Subcutaneous abdominal adipose tissue (tissue), 5 donors: ENCODE measurements at regions not wholly inside any gene's neighbourhood (a gene's known extent, or its start where the extent isn't known, plus 50 kb on each side); places are given as distances from the start of the nearest gene placed in this dataset.

Experiments used
- H3K27ac ChIP-seq: one replicate; pipeline ENCODE4 v1.7.0; 2013; ENCODE audit warnings: low read depth, mild to moderate bottlenecking, inconsistent platforms, low read length, moderate library complexity
- H3K27me3 ChIP-seq, 5 donors: one replicate each; pipeline ENCODE4 v1.7.0; 2013; ENCODE audit warnings: low read length in 5 of 5, inconsistent platforms in 1 of 5; ENCODE audit not compliant: control insufficient read depth in 5 of 5, insufficient read depth in 4 of 5
- H3K36me3 ChIP-seq, 5 donors: one replicate each; pipeline ENCODE4 v1.7.0; 2013; ENCODE audit warnings: low read length in 5 of 5; ENCODE audit not compliant: control insufficient read depth in 5 of 5, insufficient read depth in 5 of 5
- H3K4me1 ChIP-seq, 5 donors: one replicate each; pipeline ENCODE4 v1.7.0; 2013; ENCODE audit warnings: low read length in 5 of 5, mild to moderate bottlenecking in 3 of 5, moderate library complexity in 1 of 5; ENCODE audit not compliant: control insufficient read depth in 5 of 5, insufficient read depth in 5 of 5
- H3K4me3 ChIP-seq, 5 donors: one replicate each; pipeline ENCODE4 v1.7.0; 2013; ENCODE audit warnings: low read length in 5 of 5, low read depth in 1 of 5
- H3K9ac ChIP-seq, 5 donors: one replicate each; pipeline ENCODE4 v1.7.0; 2013; ENCODE audit warnings: low read length in 5 of 5, mild to moderate bottlenecking in 4 of 5, moderate library complexity in 3 of 5
- H3K9me3 ChIP-seq, 5 donors: one replicate each; pipeline ENCODE4 v1.7.0; 2013; ENCODE audit warnings: low read length in 5 of 5; ENCODE audit not compliant: control insufficient read depth in 5 of 5
- donor health status: healthy.
- donor health status: healthy.
- donor health status: healthy.
- donor health status: healthy.
- donor health status: healthy.

DNA sequence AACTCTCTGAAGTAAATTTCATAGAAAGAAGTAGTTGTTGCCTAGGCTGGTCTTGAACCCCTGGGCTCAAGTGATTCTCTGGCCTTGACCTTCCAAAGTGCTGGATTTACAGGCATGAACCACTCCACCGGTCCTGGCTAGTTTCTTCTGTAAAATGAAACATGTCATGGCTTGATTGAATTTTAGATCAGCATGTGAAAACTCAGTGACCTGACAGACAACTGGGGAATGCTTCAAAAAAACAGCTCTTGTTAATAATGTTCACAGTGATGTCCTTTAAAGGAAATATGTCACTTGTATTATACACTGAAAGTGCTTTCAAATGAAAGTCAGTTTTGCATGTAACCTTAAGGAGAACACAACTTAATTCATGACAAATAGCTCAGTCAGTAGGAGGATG, 118.2 kb downstream of the KLF5 start:
- Histone ChIP-seq H3K9me3 (no peaks in the 10 kb centered on the region), H3K9ac (no peak overlapping the region), H3K4me1 (no peaks in the 10 kb centered on the region), H3K36me3 (no peaks in the 10 kb centered on the region), H3K27me3 (no peaks in the 10 kb centered on the region), H3K27ac (no peak overlapping the region), H3K4me3 (no peak overlapping the region)

DNA sequence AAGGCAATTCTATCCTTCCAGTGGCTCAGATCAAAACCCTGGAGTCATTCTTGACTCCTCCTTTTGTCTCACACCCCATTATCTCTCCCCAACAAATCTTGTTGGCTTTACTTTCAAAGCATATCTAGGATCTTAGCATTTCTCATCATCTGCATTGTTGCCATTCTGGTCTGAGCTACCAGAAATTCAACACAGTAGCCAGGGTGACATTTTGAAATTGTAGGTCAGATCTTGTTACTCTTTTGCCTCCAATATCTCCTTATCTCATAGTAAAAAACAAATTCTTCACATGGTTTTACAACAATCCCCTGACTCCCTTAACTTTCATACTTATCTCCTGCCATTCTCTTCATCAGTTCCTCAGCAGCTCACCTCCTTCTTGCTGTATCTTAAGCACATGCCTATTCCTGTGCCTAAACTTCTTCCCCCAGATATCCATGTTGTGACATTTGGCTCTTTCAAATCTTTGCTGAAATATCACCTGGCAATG, 115.8 kb downstream of the KLF5 start:
- Histone ChIP-seq H3K27me3 (no peaks in the 10 kb centered on the region), H3K4me3 (no peak overlapping the region), H3K4me1 (no peaks in the 10 kb centered on the region), H3K27ac (no peak overlapping the region), H3K36me3 (no peaks in the 10 kb centered on the region), H3K9me3 (no peaks in the 10 kb centered on the region), H3K9ac (no peak overlapping the region)

DNA sequence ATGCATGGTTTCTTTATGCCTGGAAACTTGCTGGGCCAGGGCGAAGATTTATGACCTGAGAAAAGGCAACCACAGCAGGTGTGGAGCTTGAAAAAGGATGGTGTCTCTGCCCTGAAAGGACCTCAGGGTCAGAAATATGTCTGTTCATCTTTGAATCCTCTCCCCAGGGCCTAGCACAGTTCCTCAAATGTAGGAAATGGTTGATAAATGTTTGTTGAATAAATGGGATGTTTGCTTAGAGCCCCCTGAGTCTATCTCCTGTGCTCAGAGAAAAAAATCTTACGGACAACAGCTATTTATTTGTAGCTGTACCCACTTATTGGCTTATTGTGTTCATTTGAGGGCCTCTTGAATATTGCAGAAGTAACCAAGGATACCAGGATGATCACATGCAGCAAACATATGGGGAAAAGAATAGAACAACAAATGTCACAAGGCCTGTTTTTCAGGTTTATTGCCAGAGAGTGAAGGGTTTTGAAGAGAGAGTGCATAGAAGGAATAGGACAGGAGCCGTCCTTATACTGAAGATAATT, 114.5 kb downstream of the KLF5 start:
- H3K4me3 ChIP-seq = no peak overlapping the region
- H3K9ac ChIP-seq = no peak overlapping the region
- no peaks in the 10 kb centered on the region for H3K9me3 ChIP-seq
- H3K4me1 ChIP-seq = no peaks in the 10 kb centered on the region
- H3K27ac ChIP-seq = no peak overlapping the region
- H3K36me3 ChIP-seq = no peaks in the 10 kb centered on the region
- no peaks in the 10 kb centered on the region for H3K27me3 ChIP-seq

DNA sequence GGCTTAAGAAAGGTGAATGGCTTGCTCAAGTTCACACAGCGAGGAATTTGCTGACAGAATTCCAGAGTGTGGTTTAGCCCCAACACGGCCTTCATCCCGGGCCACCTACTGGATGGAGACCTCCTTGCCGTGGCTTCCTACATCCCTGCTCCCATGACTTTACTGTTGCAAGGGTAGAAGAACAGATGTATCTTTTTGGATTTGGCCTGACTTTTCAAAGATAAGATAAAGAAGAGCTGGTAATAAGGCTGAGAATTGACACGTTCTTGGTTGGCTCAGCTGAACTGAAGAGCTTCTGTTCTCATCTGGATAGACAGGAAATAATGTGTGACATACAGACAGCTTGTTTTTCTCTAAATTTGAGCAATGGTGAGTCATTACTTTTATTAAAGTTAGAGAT, 113.1 kb downstream of the KLF5 start:
- H3K27me3 ChIP-seq = no peaks in the 10 kb centered on the region
- H3K27ac ChIP-seq = no peak overlapping the region

DNA sequence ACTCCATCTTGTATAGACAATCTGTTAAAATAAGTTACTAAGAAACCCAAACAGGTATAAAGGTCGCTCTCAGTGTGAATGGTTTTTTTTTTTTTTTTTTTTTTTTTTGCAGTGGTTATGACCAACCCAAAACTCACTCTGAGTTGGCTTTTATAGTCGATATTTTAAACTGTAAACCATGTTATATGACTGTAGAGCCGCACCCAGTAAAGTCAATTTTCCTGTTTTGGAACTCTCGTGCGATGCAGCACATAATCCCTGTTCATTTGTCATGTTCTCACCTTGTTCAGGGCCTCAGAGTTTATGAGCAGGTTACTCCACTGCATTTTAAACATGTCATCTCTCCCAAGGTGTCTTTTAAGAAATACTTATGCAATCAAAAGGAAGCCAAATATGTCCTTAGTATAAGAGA, 112.5 kb downstream of the KLF5 start:
- no peak overlapping the region for H3K27ac ChIP-seq

More for the DNA sequence above, 113.1 kb downstream of the KLF5 start:
- no peaks in the 10 kb centered on the region for H3K9me3 ChIP-seq
- no peak overlapping the region for H3K4me3 ChIP-seq
- H3K4me1 ChIP-seq = no peaks in the 10 kb centered on the region
- H3K9ac ChIP-seq = no peak overlapping the region
- no peaks in the 10 kb centered on the region for H3K36me3 ChIP-seq

DNA sequence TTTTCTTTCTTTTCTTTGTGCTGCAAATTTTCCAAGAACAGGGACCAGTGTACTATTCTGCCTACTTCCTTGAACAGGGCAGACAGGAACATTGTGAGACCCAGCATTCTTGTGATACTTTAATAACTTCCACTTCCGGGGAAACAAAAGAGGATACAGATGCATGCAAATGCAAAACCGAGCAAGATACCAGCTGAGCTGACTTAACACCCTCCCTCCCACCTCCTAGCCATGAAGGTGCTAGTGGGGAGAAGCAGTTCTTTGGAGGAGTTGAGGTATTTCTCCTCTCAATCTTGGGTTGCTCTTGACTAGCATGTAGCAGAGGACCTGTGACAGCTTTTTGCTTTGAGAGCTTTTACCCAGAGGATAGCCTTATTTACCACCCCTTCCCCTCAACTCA, 111.2 kb downstream of the KLF5 start:
- Histone ChIP-seq H3K9me3 (no peaks in the 10 kb centered on the region), H3K27ac (no peak overlapping the region), H3K9ac (no peak overlapping the region), H3K27me3 (no peaks in the 10 kb centered on the region), H3K4me1 (no peaks in the 10 kb centered on the region), H3K4me3 (no peak overlapping the region), H3K36me3 (no peaks in the 10 kb centered on the region)

More for the DNA sequence above, 112.5 kb downstream of the KLF5 start:
- no peak overlapping the region for H3K4me3 ChIP-seq
- no peaks in the 10 kb centered on the region for H3K4me1 ChIP-seq
- no peaks in the 10 kb centered on the region for H3K9me3 ChIP-seq
- H3K27me3 ChIP-seq = no peaks in the 10 kb centered on the region
- H3K36me3 ChIP-seq = no peaks in the 10 kb centered on the region
- no peak overlapping the region for H3K9ac ChIP-seq

DNA sequence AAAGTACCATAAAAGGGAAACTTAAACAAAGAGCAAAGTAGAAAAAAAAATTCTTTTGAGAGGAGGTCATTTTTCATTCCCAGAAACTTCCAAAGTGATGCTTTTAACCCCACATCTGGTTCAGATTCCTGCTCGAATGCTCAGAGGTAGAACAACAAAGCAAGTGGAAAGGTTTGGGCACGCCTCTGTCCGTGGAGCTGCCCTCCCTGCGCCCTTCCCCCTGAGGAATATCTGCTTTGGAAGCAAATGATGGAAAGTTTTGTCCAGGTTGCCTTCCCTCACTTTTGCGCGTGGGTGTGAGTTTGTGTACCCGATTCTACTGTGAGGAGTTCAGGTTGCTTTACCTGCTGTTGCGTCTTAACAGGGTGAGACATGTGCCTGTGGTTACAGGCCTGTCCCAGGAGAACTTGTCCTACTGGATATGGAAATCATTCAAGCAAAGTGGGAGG, 110.2 kb downstream of the KLF5 start:
- H3K9ac ChIP-seq = no peak overlapping the region
- no peaks in the 10 kb centered on the region for H3K9me3 ChIP-seq
- H3K4me3 ChIP-seq = no peak overlapping the region
- no peak overlapping the region for H3K27ac ChIP-seq
- no peaks in the 10 kb centered on the region for H3K27me3 ChIP-seq
- no peaks in the 10 kb centered on the region for H3K36me3 ChIP-seq
- no peaks in the 10 kb centered on the region for H3K4me1 ChIP-seq

DNA sequence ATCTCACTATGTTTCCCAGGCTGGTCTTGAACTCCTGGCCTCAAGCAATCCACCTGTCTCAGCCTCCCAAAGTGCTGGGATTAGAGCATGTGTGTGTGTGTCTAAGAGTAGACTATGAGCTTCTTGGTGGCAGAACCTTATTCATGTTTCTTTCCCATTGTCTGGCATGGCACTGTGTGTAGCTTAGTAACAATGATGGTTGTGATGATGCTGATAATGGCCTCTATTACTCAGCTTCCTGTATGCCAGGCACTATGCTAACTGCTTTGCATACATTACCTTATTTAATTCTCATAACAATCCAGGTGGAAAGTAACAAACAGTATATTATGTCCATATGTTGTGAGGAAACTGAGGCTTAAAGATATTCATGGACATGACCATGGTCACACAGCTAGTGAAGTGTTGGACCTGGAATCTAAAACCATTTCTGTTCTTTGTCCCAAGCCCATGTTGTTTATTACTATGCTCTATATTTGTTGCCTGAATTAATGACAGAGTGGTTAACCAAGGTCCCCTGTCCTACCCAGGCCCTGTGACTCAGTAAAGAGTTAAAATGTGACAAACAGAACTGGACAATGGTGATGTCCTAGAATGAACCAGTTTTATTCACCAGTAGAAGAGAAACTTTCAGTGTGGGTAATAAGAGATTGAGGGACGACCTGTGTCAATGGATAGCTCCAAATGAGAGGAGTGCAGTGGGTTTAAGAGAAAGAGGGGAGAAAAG, 109.6 kb downstream of the KLF5 start:
- no peaks in the 10 kb centered on the region for H3K9me3 ChIP-seq
- H3K4me1 ChIP-seq = no peaks in the 10 kb centered on the region
- H3K9ac ChIP-seq = no peak overlapping the region
- no peak overlapping the region for H3K4me3 ChIP-seq
- no peaks in the 10 kb centered on the region for H3K36me3 ChIP-seq
- H3K27ac ChIP-seq = no peak overlapping the region
- H3K27me3 ChIP-seq = no peaks in the 10 kb centered on the region

DNA sequence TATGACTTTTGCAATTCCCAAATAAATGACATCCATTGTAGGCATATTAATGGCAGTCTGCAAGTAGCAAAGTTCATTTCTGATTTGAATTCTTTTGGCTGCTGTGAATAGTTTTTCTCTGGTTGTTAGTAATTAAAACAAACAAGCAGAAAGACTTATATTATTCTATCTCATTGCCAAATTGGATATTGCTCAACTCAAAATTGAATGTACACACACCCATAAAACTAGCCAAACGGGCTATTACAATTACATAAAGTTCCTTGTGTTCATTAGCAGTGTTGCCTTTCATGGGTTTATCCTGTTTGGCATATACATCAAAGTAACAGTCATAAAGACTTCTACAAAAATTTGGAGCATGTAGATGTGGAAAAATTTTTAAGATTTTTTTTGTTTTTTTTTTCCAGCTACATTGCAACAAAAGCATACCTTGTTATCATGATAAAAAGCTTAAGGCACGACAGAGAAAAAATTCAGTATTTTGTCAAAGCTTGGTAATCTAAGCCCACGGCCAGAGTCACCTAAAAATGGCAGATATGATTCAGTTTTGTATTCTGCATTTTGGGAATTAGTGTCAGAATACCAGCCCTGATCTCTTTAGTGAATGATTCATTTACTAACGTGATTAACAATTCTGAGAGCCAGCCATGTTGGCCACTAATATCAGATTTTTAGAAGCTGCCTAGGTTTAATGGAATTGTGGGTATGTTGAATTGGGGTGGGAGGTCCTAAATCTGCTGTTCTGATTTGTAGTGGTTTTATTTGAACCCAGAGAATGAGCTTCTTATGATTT, 108.4 kb downstream of the KLF5 start:
- Histone ChIP-seq H3K4me1 (no peaks in the 10 kb centered on the region), H3K9ac (no peak overlapping the region), H3K27ac (no peak overlapping the region), H3K4me3 (no peak overlapping the region), H3K9me3 (no peaks in the 10 kb centered on the region), H3K36me3 (no peaks in the 10 kb centered on the region), H3K27me3 (no peaks in the 10 kb centered on the region)

DNA sequence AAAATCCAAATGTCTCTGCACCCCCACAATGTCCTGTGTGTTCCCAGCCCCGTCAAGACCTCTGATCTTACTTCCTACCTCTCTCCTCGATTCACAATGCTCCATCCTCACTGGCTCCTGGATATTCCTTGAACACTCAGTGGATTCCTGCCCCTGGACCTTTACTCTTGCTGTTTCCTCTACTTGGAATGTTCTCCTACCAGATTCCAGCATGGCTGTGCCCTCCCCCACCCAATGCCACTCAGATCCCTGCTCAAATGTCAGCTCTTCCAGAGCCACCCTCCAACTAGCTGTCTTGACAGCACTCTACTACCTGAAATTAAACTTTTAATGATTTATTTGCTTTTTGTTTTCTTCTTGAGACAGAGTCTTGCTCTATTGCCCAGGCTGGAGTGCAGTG, 107.4 kb downstream of the KLF5 start:
- Histone ChIP-seq H3K4me3 (no peak overlapping the region), H3K9me3 (no peaks in the 10 kb centered on the region), H3K36me3 (no peaks in the 10 kb centered on the region), H3K27me3 (no peaks in the 10 kb centered on the region), H3K9ac (no peak overlapping the region), H3K4me1 (no peaks in the 10 kb centered on the region), H3K27ac (no peak overlapping the region)
